ENCODE measurements at regions not wholly inside any gene's neighbourhood (a gene's known extent, or its start where the extent isn't known, plus 50 kb on each side); places are given as distances from the start of the nearest gene placed in this dataset.

- TF ChIP-seq GABPA (IDR thresholded peaks at IDR 0.05; ENCODE audit: low read depth) (no peak), SUZ12 (IDR thresholded peaks at IDR 0.05; ENCODE audit: unreplicated experiment) (no peak), ZNF274 (IDR thresholded peaks at IDR 0.05; ENCODE audit: insufficient read depth, insufficient read length) (no peak), JUNB (IDR thresholded peaks at IDR 0.05) (no peak), USF1 (IDR thresholded peaks at IDR 0.05; ENCODE audit: borderline replicate concordance, extremely low read length, insufficient read depth, low read depth, low read length) (no peak), ATF3 (IDR thresholded peaks at IDR 0.05; ENCODE audit: borderline replicate concordance, extremely low read depth, low read depth, low read length) (no peak), CEBPB (IDR thresholded peaks at IDR 0.05; ENCODE audit: borderline replicate concordance in 1 of 2, low read depth in 2 of 2, low read length in 2 of 2) (no peak), MAX (IDR thresholded peaks at IDR 0.05; ENCODE audit: low read depth, low read length) (no peak), CTCF (IDR thresholded peaks at IDR 0.05 in 2 of 3, conservative IDR thresholded peaks at IDR 0.05 in 1 of 3; ENCODE audit: control insufficient read depth in 2 of 3, extremely low read depth in 1 of 3, insufficient read depth in 1 of 3, low read depth in 3 of 3, low read length in 3 of 3) (no peak), EZH2 (IDR thresholded peaks at IDR 0.05; ENCODE audit: borderline replicate concordance, control insufficient read depth, low read depth, low read length) (no peak), FOXM1 (IDR thresholded peaks at IDR 0.05; ENCODE audit: low read depth, low read length) (no peak), RAD21 (IDR thresholded peaks at IDR 0.05; ENCODE audit: insufficient read depth, low read depth, low read length) (no peak)
Measured at GRCh38 chr13:75226733-75227435, 255.1 kb downstream of the TBC1D4 start.
